Cerebellar cortex (tissue), 1 donor: ENCODE measurements at regions not wholly inside any gene's neighbourhood (a gene's known extent, or its start where the extent isn't known, plus 50 kb on each side); places are given as distances from the start of the nearest gene placed in this dataset.
"Not testable (repeated sequence)": the region's sequence is repeated elsewhere in the genome, so short reads cannot be mapped to it uniquely, and the experiment has no call there.

Experiments
- DNase-seq: peaks from one replicate; pipeline ENCODE4 v3.0.0-alpha.2; 2015; ENCODE audit warnings: low spot score

DNA sequence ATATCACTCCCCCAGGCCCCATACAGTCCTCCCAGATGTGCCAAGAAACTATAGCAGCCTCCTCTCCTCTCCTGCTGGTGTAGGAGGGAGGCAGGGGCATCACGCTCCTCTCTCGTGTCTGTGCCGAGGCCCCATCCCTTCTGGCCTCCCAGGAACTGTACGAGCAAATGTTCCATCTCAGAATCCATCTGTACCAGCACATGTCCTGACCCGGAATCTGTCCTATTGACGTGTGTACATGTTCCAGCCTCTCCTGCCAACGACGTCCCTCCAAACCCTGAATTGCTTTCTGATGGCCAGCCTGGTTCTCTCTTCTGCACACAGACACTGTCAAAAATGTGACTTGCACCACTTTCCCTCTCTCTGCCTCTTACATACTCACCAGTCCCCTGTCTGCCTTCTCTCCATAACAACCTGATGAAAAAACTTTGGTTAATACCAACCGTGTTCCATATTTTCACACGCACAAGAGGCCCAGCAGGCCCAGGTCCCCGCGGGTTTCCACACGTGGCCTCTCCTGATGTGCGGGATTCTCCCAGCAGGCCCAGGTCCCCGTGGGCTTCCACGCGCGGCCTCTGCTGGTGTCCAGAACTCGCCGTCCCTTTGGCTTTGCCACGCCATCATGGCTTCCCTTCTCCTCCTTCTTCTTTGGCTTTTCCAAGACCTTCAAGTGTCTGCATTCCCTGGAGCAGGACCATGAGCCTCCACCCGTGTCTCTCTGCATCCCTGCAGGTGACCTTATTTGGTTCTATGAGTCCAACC is 125.2 kb upstream of the THBS2 start:
- no peak for DNase-seq

DNA sequence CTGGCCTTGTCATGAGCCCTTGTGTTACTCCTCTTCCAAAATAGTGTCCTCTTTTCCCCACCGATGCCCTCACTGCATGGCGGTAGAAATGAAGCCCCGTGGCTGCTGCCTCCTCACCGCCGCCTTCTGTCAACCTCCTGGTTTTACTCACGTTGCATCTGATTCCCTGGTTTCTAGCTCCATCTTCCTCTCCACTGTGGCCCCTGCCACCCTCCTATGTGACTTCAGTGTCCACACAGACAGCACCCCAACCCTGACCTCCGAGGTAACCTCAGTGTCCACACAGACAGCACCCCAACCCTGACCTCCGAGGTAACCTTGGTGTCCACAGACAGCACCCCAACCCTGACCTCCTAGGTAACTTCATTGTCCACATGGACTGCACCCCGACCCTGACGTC is 122.8 kb upstream of the THBS2 start:
- DNase-seq, result no peak

DNA sequence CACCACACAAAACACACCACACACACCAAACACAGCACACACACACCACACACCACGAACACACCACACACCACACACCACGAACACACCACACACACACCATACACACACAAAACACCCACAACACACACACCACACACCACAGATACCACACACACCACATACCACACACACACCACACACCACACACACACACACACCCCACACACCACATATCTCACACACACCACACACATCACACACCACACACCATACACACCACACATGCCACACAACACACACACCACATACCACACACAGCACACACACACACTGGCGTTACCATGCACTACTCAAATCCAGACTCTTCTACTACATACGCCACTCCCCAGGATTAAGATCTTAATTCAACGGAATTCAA is 118.9 kb upstream of the THBS2 start:
- no peak for DNase-seq

DNA sequence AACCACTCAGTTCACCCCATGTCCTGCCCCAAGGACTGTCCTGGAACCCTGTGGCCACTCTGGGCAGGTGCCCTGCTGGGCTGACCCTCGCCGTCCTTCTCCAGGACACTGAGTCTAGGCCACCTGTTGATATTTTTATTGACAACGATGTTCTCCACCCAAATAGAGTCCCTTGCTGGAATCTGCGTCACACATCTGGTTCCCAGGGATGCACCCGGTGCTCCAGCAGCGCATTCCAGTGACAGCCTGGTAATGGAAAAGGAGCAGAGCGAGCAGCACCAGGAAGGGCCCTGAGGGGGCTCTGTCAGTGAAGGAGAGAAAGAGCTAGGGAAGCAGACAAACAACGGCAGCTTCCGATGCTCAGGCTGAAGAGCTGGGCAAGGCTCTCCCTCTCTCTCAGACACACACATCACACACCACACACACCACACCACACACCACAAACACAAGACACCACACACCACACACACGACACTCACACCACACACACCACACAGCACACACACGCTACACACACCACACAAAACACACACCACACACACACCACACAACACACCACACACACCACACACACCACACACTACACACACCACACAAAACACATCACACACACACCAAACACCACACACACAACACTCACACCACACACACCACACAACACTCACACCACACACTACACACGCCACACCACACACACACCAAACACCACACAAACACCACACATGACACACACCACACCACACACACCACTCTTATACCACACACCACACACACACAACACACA is 117.9 kb upstream of the THBS2 start:
- DNase-seq, result peak; percentile 35

DNA sequence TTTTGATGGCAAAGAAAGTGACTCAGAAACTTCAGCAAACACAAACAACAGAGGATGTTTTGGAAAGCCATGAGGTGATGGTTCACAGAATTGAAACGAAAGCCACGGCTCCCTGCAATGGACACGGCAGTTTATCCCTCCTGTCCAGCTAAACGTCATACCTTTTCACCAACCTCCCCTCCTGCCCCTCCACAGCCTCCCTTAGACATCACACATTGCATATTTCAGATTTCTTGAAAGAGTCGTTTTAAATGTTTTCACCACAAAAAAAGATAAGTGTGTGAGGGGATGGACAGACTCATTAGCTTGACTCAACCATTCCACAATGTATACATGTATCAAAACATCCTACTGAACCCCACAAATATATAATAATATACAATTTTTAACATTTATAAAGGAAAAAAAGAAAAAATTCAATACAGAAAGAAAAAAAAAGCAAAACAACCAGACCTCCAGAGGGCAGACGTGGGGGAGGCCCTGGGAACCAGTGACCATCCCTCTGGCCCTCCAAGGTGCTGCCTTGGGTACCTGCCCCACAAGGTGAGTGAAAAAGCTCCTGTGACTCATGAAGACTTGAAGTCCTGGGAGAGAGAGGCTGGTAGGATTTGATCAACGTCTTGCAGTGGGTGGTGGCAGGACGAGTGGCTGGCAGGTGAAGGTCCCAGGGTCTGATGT is 117.2 kb upstream of the THBS2 start:
- DNase-seq, result no peak

DNA sequence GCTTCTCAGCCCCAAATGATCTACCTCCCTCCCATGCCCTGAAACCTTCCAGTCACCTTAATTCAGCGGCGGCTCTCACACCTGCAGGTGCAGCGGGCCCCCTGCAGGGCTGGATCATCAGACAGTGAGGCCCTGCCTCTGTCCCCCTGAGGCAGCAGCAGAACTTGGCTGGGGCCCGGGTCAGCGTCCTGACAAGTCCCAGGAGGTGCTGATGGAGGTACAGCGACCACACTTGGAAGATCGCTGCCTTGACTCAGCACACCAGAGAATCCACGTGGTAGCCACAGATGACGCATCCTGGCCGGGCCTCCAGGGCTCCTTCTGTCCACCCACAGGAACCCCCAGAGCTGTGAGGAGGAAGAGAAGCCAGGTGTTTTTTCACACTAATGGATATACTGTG is 116.4 kb upstream of the THBS2 start:
- DNase-seq, result no peak

DNA sequence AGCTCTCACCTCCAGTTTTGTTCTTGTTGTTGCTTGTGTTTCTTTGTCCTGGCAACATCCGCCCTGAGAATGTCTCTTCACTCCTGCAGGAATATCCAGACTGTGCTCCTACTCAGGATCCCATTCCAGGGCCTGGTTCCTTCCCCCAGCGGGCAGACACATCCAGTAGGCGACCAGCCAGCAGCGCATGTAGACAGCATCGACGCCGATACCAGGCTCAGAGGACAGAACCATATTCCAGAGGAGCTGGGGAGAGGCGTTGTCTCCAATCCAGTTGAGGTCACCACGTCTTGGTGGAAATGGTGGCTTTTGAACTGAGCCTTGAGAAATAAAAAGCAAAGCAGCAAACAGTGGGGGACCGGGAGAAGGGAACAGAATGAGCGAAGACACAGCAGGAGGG is 114.6 kb upstream of the THBS2 start:
- no peak for DNase-seq

DNA sequence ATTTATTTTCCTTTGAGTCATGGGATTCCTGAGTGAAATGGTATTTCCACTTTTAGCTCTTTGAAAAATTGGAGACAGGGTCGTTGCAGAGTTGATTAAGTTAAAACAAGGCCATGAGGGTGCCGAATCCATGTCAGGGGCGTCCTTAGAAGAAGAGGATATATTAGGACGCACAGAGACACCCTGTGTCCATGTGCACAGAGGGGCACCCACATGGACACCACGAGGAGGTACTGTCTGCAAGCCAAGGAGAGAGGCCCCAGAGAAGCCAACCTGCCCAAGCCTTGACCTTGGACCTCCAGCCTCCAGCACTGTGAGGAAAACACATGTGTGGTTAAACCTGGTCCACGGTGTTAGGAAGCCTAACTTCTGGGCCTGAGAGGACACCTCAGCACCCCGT is 113.9 kb upstream of the THBS2 start:
- DNase-seq, result no peak

DNA sequence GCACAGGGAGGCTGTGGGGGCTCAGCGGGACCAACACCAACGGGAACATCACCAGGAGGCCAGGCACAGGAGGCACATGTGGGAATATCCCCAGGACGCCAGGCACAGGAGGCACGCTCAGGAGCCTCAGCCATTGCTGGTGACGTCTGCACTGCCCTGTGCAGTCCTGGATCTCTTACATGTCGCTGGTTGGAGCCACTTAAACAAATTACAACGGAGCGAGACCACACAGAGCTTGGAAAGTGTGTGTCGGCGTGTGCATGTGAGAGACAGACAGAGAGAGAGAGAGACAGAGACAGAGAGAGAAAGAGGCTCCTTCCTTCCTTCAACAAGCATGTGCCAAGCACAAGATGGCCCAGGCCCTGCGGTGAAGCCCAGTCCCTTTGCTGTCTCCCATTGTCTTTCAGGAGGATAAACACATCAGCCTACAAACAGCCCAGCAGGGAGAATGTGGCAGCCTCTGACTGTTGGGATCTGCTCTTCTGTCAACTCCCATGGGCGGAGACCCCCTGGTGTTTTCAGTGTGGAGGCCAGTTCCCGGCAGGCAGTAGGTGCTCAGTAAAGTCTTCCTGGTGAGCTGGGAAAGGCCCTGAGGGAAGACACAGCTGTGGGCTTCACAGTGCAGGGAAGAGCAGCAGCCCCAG is 112.7 kb upstream of the THBS2 start:
- no peak for DNase-seq

DNA sequence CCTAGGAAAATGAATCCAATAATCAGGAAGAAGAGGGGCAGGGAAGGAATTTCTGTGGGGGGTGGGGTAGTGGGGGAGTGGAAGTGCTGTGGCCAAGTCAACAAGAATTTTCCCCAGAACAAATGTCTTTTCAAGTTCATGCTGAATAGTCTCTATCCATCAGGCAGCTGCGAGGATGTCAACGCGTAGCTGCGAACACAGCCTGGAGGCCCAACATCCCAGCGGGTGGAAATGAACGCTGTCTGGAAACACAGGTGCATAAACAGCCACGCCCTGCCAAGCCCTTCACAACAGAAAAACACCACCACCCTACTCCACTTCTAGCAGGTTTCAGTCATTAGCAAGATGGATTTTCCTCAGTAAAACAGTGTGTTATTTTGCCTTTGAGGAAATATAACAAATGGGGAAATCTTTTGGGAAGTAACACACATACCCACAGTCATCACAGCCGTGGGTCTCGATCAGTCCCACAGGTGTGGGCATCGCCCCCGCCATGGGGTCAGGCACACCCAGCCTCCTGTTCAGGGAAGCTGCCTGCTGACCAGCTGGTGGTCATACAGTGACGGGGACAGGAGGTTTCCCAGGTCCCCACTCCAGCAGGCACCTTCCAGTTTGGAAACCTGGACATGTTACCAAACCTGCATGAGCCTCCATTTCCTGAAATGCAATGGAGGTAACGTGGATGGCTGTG is 112.1 kb upstream of the THBS2 start:
- no peak for DNase-seq

DNA sequence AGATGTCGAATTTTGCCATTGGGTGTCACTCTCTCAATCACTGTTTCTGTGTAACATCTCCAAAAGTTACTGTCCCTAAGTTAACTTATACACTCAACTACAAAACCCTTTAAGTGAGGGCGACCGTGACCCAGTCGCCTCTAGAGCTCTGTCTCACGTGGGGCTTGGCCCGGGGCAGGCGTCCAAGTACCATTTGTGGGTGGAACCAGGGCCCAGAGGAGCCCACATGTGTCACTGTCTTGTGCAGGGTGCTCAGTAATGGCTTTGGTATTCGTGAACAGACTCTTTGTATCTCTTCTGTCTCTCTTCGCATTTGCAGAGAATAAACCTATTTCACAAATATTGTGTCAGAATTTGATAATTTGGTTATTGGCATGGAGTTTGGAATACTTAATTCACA is 109.9 kb upstream of the THBS2 start:
- DNase-seq, result no peak

DNA sequence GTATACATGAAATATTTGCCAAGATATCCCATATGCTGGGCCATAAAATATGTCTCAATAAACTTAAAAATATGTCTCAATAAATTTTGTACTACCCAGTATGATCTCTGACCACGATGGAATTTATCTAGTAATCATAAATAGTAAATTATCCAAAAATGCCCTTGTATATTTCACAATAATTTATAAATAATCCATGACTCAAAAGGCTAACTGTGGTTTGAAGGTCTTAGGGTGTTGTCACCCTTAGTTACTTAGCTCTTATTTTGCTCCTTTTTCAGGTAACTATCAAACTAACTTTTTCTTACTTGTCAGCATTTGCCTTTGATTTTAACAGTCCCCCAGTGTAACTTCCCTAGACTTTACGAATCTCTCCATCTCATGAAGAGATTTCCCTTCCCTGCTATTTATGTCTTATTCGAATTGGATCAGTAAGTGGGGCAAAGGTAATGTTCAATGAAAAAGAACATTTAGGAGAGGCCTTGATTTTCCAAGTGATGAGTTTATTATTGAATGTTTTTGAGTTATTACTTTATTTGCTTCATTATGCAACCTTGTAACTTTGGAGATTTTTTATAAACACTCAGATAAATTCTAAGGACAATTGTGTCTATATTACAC is 109.0 kb upstream of the THBS2 start:
- no peak for DNase-seq

DNA sequence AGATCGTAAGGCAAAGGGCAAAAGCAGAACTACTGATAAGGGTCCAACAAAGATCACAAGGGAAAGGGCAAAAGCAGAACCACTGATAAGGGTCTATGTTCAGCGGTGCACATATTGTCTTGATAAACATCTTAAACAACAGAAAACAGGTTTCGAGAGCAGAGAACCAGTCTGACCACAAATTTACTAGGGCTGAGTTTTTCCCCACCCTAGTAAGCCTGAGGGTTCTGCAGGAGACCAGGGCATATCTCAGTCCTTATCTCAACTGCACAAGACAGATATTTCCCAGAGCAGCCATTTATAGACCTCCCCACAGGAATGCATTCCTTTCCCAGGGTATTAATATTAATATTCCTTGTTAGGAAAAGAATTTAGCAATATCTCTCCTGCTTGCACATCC is 101.4 kb upstream of the THBS2 start:
- DNase-seq, result not testable (repeated sequence)

DNA sequence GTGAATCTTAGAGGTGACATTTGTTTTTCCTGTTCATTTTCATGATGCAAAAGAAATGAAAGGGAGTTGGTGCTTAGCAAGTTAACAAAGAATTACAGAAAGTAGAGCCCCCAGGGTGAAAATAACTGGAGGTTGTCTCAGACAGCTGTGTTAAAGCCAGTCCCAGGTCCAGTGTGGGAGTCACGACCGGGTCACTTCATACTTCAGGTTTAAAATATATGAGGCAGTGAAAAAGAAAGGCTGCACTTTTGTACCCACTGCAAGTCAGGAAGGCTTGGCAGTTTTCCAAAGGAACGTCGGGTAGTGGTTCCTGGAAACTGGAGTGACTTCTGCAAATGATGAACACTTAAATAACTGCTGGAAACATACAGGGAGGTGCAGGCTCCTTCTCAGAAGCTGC is 91.5 kb upstream of the THBS2 start:
- no peak for DNase-seq

DNA sequence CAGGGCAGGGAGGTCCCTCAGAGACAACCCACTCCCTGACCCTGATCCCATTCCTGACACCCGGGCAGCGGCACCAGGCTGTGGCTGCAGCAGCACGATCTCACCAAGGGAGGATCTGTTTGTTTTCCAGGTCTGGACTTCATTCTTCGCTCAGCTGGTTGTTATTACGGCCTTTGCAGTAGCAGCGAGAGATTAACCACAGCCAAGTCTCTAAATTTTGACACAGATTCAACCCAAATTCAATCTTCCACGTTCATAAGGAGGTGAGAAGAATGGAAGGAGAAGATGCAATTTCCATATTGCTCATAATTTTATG is 91.1 kb upstream of the THBS2 start:
- DNase-seq, result no peak

DNA sequence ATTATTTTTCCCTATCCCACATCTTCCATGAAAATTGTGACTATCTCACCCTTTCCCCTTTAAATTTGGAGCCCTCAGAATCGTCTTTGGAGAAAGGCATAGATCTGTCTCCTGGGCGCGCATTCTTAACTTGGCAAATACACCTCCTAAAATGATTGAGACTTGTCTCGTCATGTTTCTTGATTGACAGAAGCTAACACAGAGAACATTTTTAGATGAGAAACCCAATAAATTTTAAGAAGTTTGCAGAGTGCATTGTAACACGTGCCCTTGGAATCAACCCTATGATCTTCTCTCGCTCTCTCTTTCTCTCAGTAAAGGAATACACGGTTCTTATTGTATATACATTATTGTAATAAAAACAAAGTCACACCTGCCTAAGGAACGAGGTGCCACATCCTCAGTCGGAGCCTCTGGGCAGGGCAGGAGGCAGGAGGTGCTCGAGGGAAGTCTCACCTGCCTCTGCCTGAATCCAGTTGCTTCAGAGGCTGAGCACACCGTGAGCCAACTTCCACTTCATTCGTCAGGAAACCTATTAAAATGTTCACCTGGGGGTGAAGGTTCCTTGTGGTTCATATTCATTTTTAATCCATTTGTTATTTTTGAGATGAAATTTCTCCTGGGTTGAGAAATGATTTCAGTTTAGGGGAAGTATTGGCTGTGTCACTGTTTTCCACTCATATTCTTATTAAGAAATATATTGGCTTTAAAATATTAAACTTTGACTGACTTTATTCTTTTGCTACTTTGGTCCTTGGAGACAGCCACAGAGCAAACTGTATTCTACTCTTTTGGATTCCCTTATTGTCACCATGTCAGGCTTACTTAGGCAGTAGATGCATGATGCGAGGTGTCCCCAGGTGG is 90.5 kb upstream of the THBS2 start:
- DNase-seq, result no peak

DNA sequence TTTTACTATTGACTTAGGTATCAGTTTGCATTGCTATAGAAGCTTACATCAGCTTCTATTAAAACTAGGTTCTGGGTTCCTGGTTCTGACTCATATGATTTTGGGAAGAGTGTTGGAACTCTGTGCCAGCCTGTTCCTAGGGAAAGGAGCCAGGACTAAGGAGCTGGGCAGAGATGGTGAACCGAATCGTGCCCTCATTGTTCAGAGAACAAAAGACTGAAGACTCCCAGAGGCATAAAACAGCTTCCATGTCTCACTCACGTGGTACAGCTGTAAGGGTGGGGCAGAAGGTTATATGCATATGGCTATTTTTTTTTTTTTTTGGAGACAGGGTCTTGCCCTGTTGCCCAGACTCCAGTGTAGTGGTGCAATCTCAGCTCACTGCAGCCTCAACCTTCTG is 89.1 kb upstream of the THBS2 start:
- DNase-seq, result peak; percentile 22

DNA sequence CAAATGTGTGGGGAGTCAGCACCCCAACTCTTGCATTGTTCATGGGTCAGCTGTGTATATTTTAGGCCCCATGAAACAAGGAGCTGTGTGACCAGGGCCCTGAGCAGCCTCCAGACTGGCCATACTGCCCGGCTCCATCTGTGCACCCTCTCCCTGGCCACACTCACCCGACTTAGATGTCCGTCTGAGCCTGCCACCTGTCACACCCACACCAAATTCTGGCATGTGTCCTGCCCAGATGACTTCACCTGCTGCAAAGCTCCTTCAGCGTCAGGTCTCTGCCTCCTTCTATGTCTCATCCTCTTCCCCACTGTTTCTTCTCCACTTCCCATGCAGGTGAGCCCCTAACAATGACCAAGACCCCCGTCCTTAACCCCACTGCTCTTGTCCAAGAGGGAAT is 88.1 kb upstream of the THBS2 start:
- peak; percentile 95 for DNase-seq

DNA sequence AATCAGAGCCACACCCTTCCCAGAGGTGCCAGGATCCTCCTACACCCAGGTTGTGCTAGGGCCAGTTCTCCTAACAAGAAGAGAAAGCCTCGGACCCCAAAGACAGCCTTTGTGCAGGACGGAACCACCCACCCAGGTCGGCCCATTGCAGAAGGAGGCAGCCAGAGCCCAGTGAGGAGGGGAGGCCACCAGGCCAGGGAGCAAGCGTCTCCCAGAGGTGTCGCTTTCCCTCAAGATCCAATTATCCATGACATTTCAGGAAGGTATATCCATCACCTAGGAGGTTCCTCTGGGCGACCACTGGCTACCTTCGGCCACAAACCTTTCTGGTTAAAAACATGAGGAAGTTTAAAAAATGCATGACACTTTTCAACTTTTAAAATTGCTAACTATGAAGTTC is 87.4 kb upstream of the THBS2 start:
- DNase-seq, result no peak

DNA sequence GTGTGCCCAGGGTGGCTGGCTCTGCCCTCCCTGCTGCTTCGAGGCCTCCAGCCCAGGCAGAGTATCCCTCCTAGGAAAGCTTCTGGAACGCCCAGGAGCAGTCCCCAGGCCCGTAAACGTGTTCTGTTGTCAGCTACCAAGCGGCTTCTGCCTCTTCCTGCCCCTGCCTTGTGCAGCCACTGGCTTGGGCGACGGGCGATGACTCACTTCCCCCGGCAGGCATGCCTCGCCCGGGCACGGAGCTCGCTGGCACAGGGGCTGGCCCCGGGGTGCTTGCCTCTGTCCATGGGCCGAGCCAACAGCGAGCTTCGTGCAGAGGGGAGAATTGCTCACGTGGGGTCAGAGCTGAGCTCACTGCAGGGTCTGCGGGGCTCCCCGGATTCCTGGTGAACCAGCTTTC is 86.7 kb upstream of the THBS2 start:
- peak; percentile 25 for DNase-seq
